ENCODE measurements at regions not wholly inside any gene's neighbourhood (a gene's known extent, or its start where the extent isn't known, plus 50 kb on each side); places are given as distances from the start of the nearest gene placed in this dataset.

DNA sequence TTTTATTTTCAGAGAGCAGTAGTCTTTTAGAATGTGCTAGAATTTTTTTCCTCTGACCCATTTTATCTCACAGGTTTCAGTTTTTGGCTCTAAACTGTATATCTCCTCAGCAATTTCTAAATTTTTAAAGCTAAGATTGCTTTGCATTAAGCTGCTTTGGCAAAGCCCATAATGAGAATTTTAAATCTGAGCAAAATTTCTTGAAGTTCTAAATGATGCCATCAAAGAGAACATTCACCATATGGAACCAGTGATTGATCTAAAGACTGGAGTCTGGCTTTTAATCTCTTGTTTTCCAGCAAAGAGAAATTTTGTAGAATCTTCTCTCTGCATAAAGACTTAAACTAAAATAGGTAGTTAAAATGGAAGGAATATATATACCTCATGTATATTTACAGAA lies 313.6 kb downstream of the TBC1D32 start:
- H3K36me3 ChIP-seq: no peaks in the 10 kb centered on the region
- H3K9me3 ChIP-seq: no peaks in the 10 kb centered on the region
- TF ChIP-seq, protein P1, sequence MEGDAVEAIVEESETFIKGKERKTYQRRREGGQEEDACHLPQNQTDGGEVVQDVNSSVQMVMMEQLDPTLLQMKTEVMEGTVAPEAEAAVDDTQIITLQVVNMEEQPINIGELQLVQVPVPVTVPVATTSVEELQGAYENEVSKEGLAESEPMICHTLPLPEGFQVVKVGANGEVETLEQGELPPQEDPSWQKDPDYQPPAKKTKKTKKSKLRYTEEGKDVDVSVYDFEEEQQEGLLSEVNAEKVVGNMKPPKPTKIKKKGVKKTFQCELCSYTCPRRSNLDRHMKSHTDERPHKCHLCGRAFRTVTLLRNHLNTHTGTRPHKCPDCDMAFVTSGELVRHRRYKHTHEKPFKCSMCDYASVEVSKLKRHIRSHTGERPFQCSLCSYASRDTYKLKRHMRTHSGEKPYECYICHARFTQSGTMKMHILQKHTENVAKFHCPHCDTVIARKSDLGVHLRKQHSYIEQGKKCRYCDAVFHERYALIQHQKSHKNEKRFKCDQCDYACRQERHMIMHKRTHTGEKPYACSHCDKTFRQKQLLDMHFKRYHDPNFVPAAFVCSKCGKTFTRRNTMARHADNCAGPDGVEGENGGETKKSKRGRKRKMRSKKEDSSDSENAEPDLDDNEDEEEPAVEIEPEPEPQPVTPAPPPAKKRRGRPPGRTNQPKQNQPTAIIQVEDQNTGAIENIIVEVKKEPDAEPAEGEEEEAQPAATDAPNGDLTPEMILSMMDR (IDR thresholded peaks at IDR 0.05): no peak
- H3K4me1 ChIP-seq: no peaks in the 10 kb centered on the region
- no peak for DNase-seq
- intact Hi-C loops (cut with DNase I): no loop called here
- H3K27ac ChIP-seq: no peak overlapping the region
- FAIRE-seq: no peak
- H3K27me3 ChIP-seq: no peaks in the 10 kb centered on the region
- H3K4me3 ChIP-seq: no peak overlapping the region
- no peak for ATAC-seq

DNA sequence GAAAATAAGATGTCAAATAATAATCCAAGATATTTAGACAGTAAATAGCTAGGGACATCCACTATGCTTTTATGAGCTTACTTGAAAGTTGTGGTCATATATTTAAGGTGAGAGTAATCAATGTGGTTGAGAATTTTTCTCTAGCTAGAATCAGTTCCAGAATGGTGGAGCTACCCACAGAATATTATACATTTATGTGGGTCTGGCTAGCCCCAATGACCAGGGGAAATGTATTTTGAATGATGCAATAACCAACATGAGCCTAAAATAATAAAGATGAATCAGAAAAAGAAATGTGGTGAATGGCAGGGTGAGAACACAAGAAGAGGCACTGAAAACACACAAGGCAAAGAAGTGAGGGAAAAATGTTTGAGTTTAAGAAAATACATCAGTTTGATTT lies 325.7 kb downstream of the TBC1D32 start:
- Histone ChIP-seq H3K4me1 (no peaks in the 10 kb centered on the region), H3K36me3 (no peaks in the 10 kb centered on the region), H3K4me3 (no peak overlapping the region), H3K9me3 (no peaks in the 10 kb centered on the region), H3K27me3 (no peaks in the 10 kb centered on the region), H3K27ac (no peak overlapping the region)
- intact Hi-C loops (cut with DNase I): no loop called here
- TF ChIP-seq, protein P1 (IDR thresholded peaks at IDR 0.05): no peak
- ATAC-seq: no peak
- no peak for FAIRE-seq
- DNase-seq: no peak

DNA sequence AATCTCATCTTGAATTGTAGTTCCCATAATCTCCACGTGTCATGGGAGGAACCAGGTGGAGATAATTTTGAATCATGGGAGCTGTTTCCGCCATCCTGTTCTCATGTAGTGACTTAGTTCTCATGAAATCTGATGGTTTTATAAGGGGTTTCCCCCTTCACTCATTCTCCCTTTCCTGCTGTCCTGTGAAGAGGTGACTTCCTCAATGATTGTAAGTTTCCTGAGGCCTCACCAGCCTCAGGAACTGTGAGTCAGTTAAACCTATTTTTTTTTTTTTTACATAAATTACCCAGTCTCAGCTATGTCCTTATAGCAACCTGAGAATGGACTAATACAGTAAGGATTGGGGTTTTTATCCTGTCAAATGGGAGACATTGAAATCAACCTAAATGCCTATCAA lies 328.3 kb downstream of the TBC1D32 start:
- Histone ChIP-seq H3K27ac (no peak overlapping the region), H3K9me3 (no peaks in the 10 kb centered on the region), H3K36me3 (no peaks in the 10 kb centered on the region), H3K4me1 (no peaks in the 10 kb centered on the region), H3K4me3 (no peak overlapping the region), H3K27me3 (no peaks in the 10 kb centered on the region)
- ATAC-seq (no peak), FAIRE-seq (no peak), DNase-seq (no peak)
- WGBS, 2 donors: 75 to 81% methylated on average over 2 of the region's 2 CpGs
- TF ChIP-seq, protein P1 (IDR thresholded peaks at IDR 0.05): no peak
- intact Hi-C loops (cut with DNase I): no loop called here

DNA sequence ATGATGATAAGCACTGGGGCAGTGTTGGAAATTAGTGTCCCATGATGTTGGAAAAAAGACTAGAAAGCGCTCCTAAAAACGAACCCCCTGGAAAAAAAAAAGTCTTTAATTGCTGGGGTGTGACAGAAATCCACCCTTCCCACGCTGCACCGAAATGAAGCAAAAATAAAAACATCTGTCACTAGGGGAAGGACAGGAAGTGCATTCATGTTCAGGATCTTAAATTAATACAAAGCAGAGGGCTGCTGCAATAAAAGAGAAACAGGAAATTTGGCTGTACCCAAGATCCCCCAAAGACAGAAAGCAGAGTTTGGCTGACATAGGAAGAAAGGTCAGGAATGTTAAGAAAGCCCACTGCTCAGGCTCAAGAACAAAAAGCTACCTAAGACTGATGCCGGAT lies 333.9 kb downstream of the TBC1D32 start:
- no peak for ATAC-seq
- H3K36me3 ChIP-seq: no peaks in the 10 kb centered on the region
- no peak for DNase-seq
- no peaks in the 10 kb centered on the region for H3K27me3 ChIP-seq
- H3K27ac ChIP-seq: no peak overlapping the region
- FAIRE-seq: no peak
- WGBS, 2 donors: 67 to 68% methylated on average over 5 of the region's 5 CpGs
- no peaks in the 10 kb centered on the region for H3K9me3 ChIP-seq
- H3K4me3 ChIP-seq: no peak overlapping the region
- H3K4me1 ChIP-seq: no peaks in the 10 kb centered on the region
- TF ChIP-seq, protein P1 (IDR thresholded peaks at IDR 0.05): no peak
- intact Hi-C loops (cut with DNase I): no loop called here

DNA sequence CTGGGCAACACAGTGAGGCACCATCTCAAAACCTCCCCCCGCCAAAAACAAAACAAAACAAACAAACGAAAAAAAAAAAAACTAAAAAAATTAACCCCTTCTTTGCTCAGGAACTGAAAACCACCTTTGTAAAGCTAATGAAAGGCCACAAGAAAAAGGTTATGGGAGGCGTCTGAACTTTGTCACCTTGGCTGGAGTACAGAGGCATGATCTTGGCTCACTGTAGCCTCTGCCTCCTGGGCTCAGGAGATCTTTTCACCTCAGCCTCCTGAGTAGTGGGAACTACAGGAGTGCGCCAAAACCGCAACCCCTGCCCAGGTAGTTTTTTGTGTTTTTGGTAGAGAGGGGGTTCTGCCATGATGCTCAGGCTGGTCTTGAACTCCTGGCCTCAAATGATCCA lies 337.9 kb downstream of the TBC1D32 start:
- 41 to 45% methylated on average over 5 of the region's 5 CpGs for WGBS, 2 donors
- H3K27ac ChIP-seq: no peak overlapping the region
- H3K4me3 ChIP-seq: no peak overlapping the region
- FAIRE-seq (no peak), DNase-seq (no peak), ATAC-seq (no peak)
- H3K27me3 ChIP-seq: no peaks in the 10 kb centered on the region
- intact Hi-C loops (cut with DNase I): no loop called here
- H3K4me1 ChIP-seq: no peaks in the 10 kb centered on the region
- H3K9me3 ChIP-seq: no peaks in the 10 kb centered on the region
- TF ChIP-seq, protein P1 (IDR thresholded peaks at IDR 0.05): no peak
- no peaks in the 10 kb centered on the region for H3K36me3 ChIP-seq
